ENCODE measurements at regions not wholly inside any gene's neighbourhood (a gene's known extent, or its start where the extent isn't known, plus 50 kb on each side); places are given as distances from the start of the nearest gene placed in this dataset.

DNA sequence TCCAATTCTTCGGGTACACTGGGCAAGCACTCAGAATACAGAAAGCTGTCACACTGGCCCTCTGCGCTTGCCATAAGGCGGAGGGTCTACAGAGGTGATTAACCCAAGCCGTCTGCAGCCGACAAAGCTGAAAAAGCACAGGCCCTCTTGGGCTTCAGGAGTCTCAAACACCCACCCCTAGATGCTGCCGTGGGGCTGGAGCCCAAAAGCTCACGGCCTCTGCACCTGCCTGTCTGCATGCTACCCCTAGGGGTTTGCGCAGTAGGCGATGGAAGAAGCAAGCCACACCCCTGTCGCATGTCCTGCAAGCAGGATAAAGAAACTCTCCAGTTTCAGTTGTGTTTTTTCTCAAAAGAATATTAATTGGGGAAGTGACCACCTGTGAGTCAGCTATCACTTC, 118.8 kb upstream of the PLEKHA5 start:
- TF ChIP-seq ZFX (IDR thresholded peaks at IDR 0.05; ENCODE audit: borderline replicate concordance) = no peak
- TF ChIP-seq, protein P1, sequence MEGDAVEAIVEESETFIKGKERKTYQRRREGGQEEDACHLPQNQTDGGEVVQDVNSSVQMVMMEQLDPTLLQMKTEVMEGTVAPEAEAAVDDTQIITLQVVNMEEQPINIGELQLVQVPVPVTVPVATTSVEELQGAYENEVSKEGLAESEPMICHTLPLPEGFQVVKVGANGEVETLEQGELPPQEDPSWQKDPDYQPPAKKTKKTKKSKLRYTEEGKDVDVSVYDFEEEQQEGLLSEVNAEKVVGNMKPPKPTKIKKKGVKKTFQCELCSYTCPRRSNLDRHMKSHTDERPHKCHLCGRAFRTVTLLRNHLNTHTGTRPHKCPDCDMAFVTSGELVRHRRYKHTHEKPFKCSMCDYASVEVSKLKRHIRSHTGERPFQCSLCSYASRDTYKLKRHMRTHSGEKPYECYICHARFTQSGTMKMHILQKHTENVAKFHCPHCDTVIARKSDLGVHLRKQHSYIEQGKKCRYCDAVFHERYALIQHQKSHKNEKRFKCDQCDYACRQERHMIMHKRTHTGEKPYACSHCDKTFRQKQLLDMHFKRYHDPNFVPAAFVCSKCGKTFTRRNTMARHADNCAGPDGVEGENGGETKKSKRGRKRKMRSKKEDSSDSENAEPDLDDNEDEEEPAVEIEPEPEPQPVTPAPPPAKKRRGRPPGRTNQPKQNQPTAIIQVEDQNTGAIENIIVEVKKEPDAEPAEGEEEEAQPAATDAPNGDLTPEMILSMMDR (IDR thresholded peaks at IDR 0.05) = no peak
- no peak overlapping the region for H3K27ac ChIP-seq

DNA sequence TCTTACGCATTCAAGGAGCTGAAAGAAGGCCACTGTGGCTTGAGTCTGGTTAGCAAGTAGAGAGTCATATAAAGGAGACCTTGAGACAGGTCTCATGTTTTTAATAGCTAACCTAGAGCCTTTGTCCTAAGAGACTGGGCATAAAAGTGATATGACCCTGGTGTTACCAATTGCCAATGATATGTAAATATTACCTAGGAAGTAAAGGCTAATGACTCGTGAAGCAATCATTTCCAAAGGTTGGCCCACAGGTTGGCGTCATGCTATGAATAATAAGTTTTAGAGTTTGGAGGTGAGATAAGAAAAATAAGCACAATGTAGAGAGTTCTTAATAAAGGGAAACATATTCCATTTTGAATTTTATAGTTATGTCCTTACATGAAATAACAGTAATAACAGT, 116.6 kb upstream of the PLEKHA5 start:
- TF ChIP-seq, protein P1 (IDR thresholded peaks at IDR 0.05) = no peak
- TF ChIP-seq ZFX (IDR thresholded peaks at IDR 0.05; ENCODE audit: borderline replicate concordance) = no peak
- no peak overlapping the region for H3K27ac ChIP-seq

DNA sequence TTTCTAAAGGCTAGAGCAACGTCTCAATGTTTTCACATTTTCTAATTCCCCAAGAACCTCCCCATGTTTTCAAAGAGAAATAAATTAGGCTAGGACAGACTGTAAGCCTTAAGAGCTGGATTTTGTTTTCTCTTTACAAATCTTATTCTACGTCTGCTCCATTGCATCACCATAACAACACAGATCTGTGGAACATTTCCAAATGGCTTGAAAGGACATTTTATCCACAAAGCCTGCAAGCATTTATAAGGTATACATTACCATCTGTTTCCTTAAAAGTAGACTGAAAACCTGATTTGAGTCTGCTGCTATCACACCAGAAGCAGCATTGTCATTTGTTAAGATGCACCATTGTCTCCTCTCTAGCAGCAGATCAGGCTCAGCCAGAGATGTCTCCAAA, 115.3 kb upstream of the PLEKHA5 start:
- TF ChIP-seq, protein P1 (IDR thresholded peaks at IDR 0.05) = no peak
- TF ChIP-seq ZFX (IDR thresholded peaks at IDR 0.05; ENCODE audit: borderline replicate concordance) = no peak
- no peak overlapping the region for H3K27ac ChIP-seq

DNA sequence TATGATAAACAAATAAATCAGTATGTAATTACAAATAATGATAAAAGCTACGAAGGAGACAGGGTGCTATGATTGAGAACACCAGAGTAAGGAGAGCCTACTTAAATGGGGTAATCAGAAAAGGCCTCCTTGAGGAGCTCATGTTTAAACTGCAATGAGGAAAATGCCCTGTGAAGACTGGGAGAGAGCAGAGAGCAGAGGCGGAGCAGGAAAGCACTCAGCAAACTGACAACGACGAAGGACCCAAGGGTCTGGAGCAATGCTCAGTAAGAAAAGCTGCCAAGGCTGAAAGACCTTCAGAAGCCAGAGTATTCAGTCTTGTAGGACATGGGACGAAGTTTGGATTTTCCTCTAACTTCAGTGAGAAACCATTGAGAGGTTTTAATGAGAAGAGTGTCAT, 114.2 kb upstream of the PLEKHA5 start:
- TF ChIP-seq, protein P1 (IDR thresholded peaks at IDR 0.05) = no peak
- no peak for TF ChIP-seq ZFX (IDR thresholded peaks at IDR 0.05; ENCODE audit: borderline replicate concordance)
- H3K27ac ChIP-seq = no peak overlapping the region

DNA sequence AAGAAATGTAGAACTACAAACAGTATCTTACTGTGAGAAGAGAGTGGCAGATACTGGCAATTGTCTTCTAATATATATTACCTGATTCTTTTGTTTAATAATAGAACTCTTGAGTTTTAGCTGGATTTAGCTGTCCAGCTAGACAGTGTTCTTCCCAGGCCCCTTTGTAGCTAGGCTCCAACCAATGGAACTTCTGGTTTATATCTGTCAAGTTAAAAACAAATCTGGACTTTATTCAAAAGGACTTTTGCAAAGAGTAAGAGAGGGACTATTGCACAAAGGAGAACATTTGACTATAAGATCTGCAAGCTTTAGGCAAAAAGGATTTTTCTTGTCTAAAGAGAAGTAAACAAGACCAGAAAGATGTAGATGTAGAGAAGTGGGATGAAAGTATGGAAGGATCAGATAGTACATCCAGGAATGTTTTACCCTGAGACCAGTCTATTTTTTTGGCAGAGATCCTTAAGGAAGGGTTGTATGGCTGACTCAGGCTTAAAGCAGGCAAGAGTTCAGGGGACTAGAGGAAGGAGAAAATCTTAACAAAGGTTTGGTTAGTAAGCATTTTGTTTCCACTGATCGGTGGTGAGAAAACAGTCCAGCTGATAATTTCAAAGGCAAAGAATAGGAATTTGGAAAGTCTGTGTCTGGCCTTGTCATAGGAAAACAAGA, 111.1 kb upstream of the PLEKHA5 start:
- no peak overlapping the region for H3K27ac ChIP-seq
- TF ChIP-seq, protein P1 (IDR thresholded peaks at IDR 0.05) = no peak
- no peak for TF ChIP-seq ZFX (IDR thresholded peaks at IDR 0.05; ENCODE audit: borderline replicate concordance)

DNA sequence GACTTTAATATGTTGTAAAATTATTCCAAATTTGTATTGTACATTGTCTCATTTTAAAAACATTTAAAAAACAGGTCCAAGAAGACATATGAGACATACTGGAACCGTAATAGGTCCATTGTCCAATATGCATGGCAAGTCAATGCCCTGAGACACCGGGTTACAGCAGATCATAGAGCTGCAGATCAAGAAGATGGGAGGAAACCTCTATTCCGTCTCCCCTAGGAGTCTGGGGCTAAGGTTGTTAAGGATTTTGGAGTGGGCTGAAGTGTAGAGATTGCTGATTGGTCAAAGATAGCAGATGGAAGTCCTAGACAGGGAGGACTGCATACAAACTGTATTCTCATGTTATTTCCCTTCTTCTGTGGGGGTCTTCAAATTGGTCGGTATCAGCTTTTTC, 108.3 kb upstream of the PLEKHA5 start:
- H3K27ac ChIP-seq = no peak overlapping the region
- no peak for TF ChIP-seq ZFX (IDR thresholded peaks at IDR 0.05; ENCODE audit: borderline replicate concordance)
- TF ChIP-seq, protein P1 (IDR thresholded peaks at IDR 0.05) = no peak

DNA sequence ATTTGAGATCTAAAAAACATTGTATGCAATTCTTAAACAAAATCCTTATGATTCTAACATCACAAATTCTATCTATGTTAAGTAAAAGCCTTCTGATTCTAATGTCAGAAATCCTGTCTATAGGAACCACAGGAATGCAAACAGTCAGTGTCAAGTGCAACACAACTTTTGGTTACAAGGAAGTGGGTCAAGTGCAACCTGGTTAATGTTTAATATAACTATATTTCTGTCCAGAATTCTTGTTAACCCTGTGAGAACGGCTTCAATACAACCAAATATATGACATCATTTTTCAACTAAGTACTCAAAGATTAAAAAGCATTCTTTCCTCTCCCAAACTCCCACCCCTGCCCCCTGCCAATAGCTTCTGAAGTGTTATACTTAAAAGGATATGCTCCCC, 107.9 kb upstream of the PLEKHA5 start:
- TF ChIP-seq, protein P1 (IDR thresholded peaks at IDR 0.05) = no peak
- TF ChIP-seq ZFX (IDR thresholded peaks at IDR 0.05; ENCODE audit: borderline replicate concordance) = no peak

More for the DNA sequence above, 107.9 kb upstream of the PLEKHA5 start:
- H3K27ac ChIP-seq = no peak overlapping the region
